ENCODE measurements at regions not wholly inside any gene's neighbourhood (a gene's known extent, or its start where the extent isn't known, plus 50 kb on each side); places are given as distances from the start of the nearest gene placed in this dataset.

GRCh38 chr6:86380571-86381125, 556.7 kb upstream of the HTR1E start:
- TF ChIP-seq ELF4 (IDR thresholded peaks at IDR 0.05) (no peak), FOXK2 (IDR thresholded peaks at IDR 0.05) (no peak)

Data from HEK293T (cell line).